Gastroesophageal sphincter (tissue), 4 donors: ENCODE measurements at regions not wholly inside any gene's neighbourhood (a gene's known extent, or its start where the extent isn't known, plus 50 kb on each side); places are given as distances from the start of the nearest gene placed in this dataset.

Experiments
- ATAC-seq: fragments of 150-250 bp; one replicate; pipeline ENCODE4 v1.9.1; 2016; ENCODE audit warnings: mild to moderate bottlenecking, moderate library complexity
- H3K27ac ChIP-seq, 4 donors: fragments of 200-600 bp; sonication (generic) in 3 of 4; 1 replicate in 3 of 4; 2 replicates in 1 of 4; pipeline ENCODE4 v1.5.1; 2016 to 2019
- H3K27me3 ChIP-seq: fragments of 200-600 bp; sonication (generic); one replicate; pipeline ENCODE4 v1.5.1; 2019
- H3K36me3 ChIP-seq, 2 donors: fragments of 200-600 bp; sonication (generic); one replicate each; pipeline ENCODE4 v1.5.1; 2019; ENCODE audit warnings: control low read depth in 1 of 2
- H3K4me1 ChIP-seq, 3 donors: fragments of 200-600 bp; sonication (generic); 1 replicate in 2 of 3; 2 replicates in 1 of 3; pipeline ENCODE4 v1.5.1; 2016 to 2019; ENCODE audit warnings: control low read depth in 2 of 3
- H3K4me3 ChIP-seq, 2 donors: fragments of 200-600 bp; sonication (generic); one replicate each; pipeline ENCODE4 v1.5.1; 2019; ENCODE audit warnings: mild to moderate bottlenecking in 1 of 2, moderate library complexity in 1 of 2
- H3K9me3 ChIP-seq, 3 donors: fragments of 200-600 bp; sonication (generic); one replicate each; pipeline ENCODE4 v1.5.1; 2017 to 2019; ENCODE audit warnings: control low read depth in 2 of 3
- CTCF ChIP-seq, 4 experiments: fragments of 200-600 bp in 2 of 4; fragments of 450-650 bp in 2 of 4; sonication (generic) in 1 of 4; IDR thresholded peaks; one replicate each; pipeline ENCODE4 v1.5.1; 2017 to 2019; ENCODE audit warnings: antibody characterized with exemption in 4 of 4, mild to moderate bottlenecking in 2 of 4, moderate library complexity in 2 of 4
- EP300 ChIP-seq: sonication (generic); formaldehyde crosslinking; IDR thresholded peaks from one replicate; pipeline ENCODE4 v1.6.1; 2017; ENCODE audit warnings: antibody characterized with exemption, mild to moderate bottlenecking
- POLR2A ChIP-seq, 2 donors: fragments of 450-650 bp; IDR thresholded peaks; one replicate each; pipeline ENCODE4 v1.6.1; 2017; ENCODE audit warnings: antibody characterized with exemption in 2 of 2, mild to moderate bottlenecking in 2 of 2, moderate library complexity in 1 of 2
- POLR2AphosphoS5 ChIP-seq: sonication (generic); formaldehyde crosslinking; IDR thresholded peaks from one replicate; pipeline ENCODE4 v1.6.1; 2017; ENCODE audit warnings: antibody characterized with exemption
- WGBS, 2 donors: methylation state at CpG; one replicate each; pipeline ENCODE4 v1.1.5; 2018; ENCODE audit warnings: low coverage in 1 of 2; 5-methylcytosine and 5-hydroxymethylcytosine counted together

GRCh38 chr14:95370076-95370475, 50.4 kb upstream of the CLMN start:
- no peaks in the 10 kb centered on the region for H3K36me3 ChIP-seq
- TF ChIP-seq CTCF (IDR thresholded peaks at IDR 0.05): no peak
- TF ChIP-seq EP300: no peak
- TF ChIP-seq POLR2A (IDR thresholded peaks at IDR 0.05): no peak
- TF ChIP-seq POLR2AphosphoS5: no peak
- no peak overlapping the region for H3K4me3 ChIP-seq
- no peaks in the 10 kb centered on the region for H3K9me3 ChIP-seq
- no peak overlapping the region for H3K27ac ChIP-seq
- 90% methylated on average over 2 of the region's 2 CpGs; no CpG with 5 or more reads in 1 of the 2 donors for WGBS, 2 donors
- H3K27me3 ChIP-seq: peaks cover 8% of the 10 kb centered on the region
- H3K4me1 ChIP-seq: no peaks in the 10 kb centered on the region
- ATAC-seq: no peak
